ENCODE measurements at regions not wholly inside any gene's neighbourhood (a gene's known extent, or its start where the extent isn't known, plus 50 kb on each side); places are given as distances from the start of the nearest gene placed in this dataset.
"Not testable (repeated sequence)": the region's sequence is repeated elsewhere in the genome, so short reads cannot be mapped to it uniquely, and the experiment has no call there.

DNA sequence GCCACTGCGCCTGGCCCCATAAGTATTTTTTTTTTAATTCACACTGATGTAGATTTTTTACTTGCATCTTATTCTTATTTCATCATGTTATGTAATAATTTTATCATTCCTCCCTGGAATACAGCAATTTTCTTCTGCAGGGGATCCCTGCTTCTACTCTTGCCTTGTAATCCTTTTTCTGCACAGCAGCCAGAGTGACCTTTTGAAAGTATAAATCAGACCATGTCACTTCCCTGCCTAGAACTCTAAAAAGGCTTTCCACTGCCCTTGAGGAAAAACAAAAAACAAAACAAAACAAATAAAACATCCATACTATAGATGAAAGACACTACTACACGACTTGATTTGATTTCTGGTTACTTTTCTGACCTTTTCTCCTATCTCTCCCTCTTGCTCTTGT is 1334.7 kb downstream of the REEP3 start:
- DNase-seq: no peak
- intact Hi-C loops (cut with DNase I): no loop called here

GRCh38 chr10:64859911-64860310 is 1338.7 kb downstream of the REEP3 start:
- intact Hi-C loops (cut with DNase I): no loop called here
- peak in 2 of 42 donors; percentile 6 to 19 for DNase-seq

GRCh38 chr10:64863836-64864235 is 1342.6 kb downstream of the REEP3 start:
- intact Hi-C loops (cut with DNase I): no loop called here
- no peak for DNase-seq

GRCh38 chr10:64867501-64867962 is 1346.3 kb downstream of the REEP3 start:
- DNase-seq: no peak
- intact Hi-C loops (cut with DNase I): no loop called here

- intact Hi-C loops (cut with DNase I): no loop called here
- DNase-seq: no peak
Observed at GRCh38 chr10:64873088-64873487, 1351.9 kb downstream of the REEP3 start.

- DNase-seq: no peak
- intact Hi-C loops (cut with DNase I): no loop called here
Observed at GRCh38 chr10:64873959-64874358, 1352.8 kb downstream of the REEP3 start.

DNA sequence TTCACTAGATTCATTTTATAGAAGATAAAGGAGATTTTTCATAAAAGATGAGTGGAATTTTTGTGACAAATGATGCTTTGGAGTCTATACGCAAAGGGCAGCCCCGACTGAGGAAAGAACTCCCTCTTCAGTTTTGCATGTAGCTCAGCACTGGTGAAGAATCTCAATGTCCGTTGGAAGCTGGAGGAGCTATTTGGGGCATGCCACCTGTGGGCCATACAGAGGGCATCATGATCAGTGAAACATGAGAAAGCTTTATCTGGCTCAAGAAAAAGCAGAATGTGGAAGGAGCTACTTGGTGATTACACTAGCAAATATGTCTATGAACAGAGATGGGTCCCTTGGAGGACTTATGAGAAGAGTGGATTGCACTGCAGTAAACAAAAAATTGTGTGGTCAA is 1359.3 kb downstream of the REEP3 start:
- DNase-seq: no peak
- intact Hi-C loops (cut with DNase I): no loop called here

DNA sequence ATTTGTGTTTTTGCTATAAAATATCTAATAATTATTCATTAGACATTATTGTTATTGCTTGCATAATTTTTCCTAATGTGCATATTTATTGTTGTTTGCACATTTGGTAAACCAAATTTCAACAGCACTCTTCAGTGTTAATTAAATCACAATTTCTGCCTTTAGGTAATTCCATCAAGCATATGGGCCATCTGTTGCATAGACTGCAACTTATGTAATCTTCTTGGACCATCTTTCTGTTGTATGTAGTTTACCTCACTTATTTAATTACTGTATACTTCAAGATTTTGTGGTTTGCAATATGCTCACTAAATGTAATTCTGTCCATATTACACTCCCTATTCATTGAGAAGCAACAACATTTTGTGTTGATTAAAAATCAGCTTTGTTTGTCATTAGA is 1360.1 kb downstream of the REEP3 start:
- DNase-seq: no peak
- intact Hi-C loops (cut with DNase I): no loop called here

GRCh38 chr10:64896582-64896981 is 1375.4 kb downstream of the REEP3 start:
- intact Hi-C loops (cut with DNase I): no loop called here
- no peak for DNase-seq

- DNase-seq; intact Hi-C loops (cut with DNase I): not testable (repeated sequence)
Observed at GRCh38 chr10:64906311-64906710, 1385.1 kb downstream of the REEP3 start.

DNA sequence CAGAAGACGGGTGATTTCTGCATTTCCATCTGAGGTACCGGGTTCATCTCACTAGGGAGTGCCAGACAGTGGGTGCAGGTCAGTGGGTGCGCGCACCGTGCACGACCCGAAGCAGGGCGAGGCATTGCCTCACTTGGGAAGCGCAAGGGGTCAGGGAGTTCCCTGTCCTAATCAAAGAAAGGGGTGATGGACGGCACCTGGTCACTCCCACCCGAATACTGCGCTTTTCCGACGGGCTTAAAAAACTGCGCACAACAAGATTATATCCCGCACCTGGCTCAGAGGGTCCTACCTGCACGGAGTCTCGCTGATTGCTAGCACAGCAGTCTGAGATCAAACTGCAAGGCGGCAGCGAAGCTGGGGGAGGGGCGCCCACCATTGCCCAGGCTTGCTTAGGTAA is 1403.1 kb downstream of the REEP3 start:
- intact Hi-C loops (cut with DNase I); DNase-seq: not testable (repeated sequence)

DNA sequence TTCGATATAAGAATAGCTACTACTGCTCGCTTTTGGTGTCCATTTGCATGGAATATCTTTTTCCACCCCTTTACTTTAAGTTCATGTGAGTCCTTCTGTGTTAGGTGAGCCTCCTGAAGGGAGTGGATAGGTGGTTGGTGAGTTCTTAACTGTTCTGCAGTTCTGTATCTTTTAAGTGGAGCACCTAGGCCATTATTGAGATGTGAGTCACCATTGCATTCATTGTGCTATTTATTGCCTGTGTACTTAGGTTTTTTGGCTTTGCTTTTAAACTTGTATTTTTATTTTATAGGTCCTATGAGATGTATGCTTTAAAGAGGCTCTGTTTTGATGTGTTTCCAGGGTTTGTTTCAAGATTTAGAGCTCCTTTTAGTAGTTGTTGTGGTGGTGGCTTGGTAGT is 1430.8 kb downstream of the REEP3 start:
- DNase-seq: no peak
- intact Hi-C loops (cut with DNase I): no loop called here

DNA sequence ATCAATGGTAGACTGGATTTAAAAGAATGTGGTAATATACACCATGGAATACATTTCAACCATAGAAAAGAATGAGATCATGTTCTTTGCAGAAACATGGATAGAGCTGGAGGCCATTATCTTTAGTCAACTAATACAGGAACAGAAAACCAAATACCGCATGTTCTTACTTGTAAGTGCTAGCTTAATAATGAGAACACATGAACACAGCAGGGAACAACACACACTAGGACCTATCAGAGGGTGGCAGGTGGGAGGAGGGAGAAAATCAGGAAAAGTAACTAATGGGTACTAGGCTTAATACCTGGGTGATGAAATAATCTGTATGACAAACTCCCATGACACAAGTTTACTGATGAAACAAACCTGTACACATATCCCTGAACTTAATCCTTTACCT is 1435.2 kb downstream of the REEP3 start:
- intact Hi-C loops (cut with DNase I): no loop called here
- DNase-seq: no peak

GRCh38 chr10:64959116-64959515 is 1437.9 kb downstream of the REEP3 start:
- DNase-seq: no peak
- intact Hi-C loops (cut with DNase I): no loop called here

- intact Hi-C loops (cut with DNase I): no loop called here
- no peak for DNase-seq
Observed at GRCh38 chr10:64959883-64960282, 1438.7 kb downstream of the REEP3 start.

DNA sequence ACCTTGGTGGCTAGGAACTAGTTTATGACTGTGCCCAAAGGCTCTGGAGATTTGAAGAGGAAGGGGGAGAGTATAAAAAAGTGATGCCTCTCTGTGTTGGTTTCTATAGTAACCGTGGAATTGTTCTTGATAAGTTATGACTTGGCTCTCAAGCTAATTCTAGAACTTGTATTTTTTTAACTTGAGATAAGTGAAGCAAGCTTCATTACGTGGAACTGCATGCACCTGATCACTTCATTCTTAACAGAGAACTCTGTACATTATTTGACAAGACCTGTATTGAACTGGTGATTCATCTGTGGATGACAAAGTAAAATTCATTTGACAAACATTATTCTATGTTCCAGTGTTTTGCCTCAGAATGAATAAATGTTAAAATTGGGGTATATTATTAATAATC is 1452.2 kb downstream of the REEP3 start:
- intact Hi-C loops (cut with DNase I): no loop called here
- DNase-seq: peak in 10 of 42 donors; percentile 3 to 60 (median 21)

DNA sequence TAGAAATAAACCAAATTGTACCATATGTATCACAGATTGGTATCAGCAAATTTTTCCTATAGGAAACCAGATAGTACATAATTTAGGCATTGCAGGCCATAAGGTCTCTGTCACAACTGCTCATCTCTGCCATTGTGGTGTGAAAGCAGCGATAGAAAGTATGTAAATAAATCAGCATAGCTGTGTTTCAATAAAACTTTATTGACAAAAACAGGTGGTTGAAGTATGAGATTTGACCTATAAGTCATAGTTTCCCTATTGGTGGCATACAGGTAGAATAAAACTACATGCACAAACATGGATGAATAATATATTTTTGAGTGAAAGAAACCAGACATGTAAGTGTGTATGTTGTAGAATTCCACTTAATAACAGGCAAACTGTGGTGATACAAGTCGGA is 1454.9 kb downstream of the REEP3 start:
- intact Hi-C loops (cut with DNase I): no loop called here
- no peak for DNase-seq

DNA sequence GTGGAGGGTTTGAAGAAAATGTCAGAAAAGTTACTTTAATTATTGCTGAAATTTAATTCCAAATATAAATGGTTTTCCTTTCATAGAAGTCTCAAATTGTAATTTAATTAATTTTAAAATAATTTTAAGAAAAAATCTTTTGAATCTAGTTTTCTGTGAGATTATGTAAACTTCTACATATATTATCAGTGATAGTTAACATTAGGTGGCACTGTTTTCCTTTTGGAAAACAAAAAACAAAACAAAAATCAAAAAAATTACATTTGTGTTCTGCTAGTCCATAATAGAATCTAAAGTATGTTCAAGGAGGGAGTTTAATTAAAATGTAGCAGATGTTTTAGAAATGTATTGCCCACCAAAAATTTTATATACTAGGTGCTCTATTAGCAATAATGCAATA is 1456.7 kb downstream of the REEP3 start:
- DNase-seq: no peak
- intact Hi-C loops (cut with DNase I): no loop called here

DNA sequence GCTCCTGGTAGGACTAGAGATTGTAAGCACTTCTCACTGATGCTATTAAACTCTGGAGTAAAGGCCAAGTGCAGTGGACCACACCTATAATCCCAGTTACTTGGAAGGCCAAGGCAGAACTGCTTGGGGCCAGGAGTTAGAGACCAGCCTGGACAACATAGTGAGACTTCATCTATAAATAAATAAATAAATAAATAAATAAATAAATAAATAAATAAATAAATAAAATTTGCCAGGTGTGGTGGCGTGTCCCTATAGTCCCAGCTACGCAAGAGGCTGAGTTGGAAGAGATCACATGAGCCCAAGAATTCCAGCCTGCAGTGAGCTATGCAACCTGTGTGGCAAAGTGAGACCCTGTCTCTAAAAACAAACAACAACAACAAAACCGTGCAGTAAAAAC is 1475.7 kb downstream of the REEP3 start:
- DNase-seq: no peak
- intact Hi-C loops (cut with DNase I): no loop called here

DNA sequence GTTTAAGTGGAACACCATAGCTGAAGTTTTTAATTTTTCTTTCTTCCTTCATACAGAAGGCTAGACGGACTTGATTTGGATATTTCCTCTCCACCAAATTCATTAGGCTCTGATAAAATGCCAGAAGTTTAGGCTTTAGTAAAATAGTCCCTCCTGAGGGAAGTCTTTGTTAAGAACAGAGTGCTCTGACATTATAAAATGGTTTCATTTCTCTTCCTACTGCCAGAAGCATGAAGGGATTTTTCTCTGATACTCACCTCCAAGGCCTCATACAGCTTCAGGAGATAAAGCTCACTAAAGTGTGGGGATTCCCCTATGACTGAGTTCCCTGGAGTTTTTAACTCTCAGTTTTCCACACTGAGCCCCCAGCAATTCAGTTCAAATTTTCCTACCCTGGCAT is 1489.6 kb downstream of the REEP3 start:
- DNase-seq: no peak
- intact Hi-C loops (cut with DNase I): no loop called here

GRCh38 chr10:65017523-65017922 is 1496.3 kb downstream of the REEP3 start:
- intact Hi-C loops (cut with DNase I): no loop called here
- DNase-seq: no peak

DNA sequence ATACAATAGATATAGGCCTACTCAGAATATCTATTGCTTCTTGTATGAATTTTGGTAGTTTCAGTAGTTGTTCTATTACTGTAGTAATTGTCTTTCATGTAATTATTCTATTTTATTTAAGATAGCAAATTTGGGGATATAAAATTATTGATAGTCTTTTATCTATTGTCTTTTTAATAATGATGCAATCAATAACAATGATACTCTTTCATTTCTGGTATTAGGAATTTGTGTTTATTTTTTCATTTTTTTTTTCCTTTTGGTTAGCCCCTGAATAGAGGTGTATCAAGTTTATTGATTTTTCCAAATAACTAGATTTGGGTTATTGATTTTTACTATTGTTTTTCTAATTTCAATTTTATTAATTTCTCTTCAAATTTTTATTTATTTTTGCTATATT is 1503.7 kb downstream of the REEP3 start:
- intact Hi-C loops (cut with DNase I): no loop called here
- no peak for DNase-seq
